Hematopoietic multipotent progenitor cell treated with erythropoietin and hydrocortisone succinate and interleukin-3 and kit ligand, for 17 days (in vitro differentiated cells): ENCODE measurements at regions not wholly inside any gene's neighbourhood (a gene's known extent, or its start where the extent isn't known, plus 50 kb on each side); places are given as distances from the start of the nearest gene placed in this dataset.

Source experiments
- DNase-seq: peaks from one replicate; pipeline ENCODE4 v3.0.0-alpha.2; 2015; ENCODE audit warnings: low spot score

- no peak for DNase-seq
Observed at GRCh38 chr3:187929112-187929816, 184.0 kb upstream of the BCL6 start.

- no peak for DNase-seq
Observed at GRCh38 chr3:187930021-187930420, 184.8 kb upstream of the BCL6 start.

GRCh38 chr3:187931101-187931500, 185.8 kb upstream of the BCL6 start:
- DNase-seq, result no peak

GRCh38 chr3:187931770-187932278, 186.6 kb upstream of the BCL6 start:
- no peak for DNase-seq

GRCh38 chr3:187932530-187932929, 187.3 kb upstream of the BCL6 start:
- no peak for DNase-seq

- no peak for DNase-seq
Observed at GRCh38 chr3:187935623-187936156, 190.4 kb upstream of the BCL6 start.

GRCh38 chr3:187936676-187937075, 191.4 kb upstream of the BCL6 start:
- no peak for DNase-seq

GRCh38 chr3:187939891-187940290, 194.6 kb upstream of the BCL6 start:
- no peak for DNase-seq

GRCh38 chr3:187941135-187941847, 196.0 kb upstream of the BCL6 start:
- DNase-seq, result no peak

GRCh38 chr3:187941848-187942194, 196.6 kb upstream of the BCL6 start:
- DNase-seq, result no peak

GRCh38 chr3:187942658-187943241, 197.5 kb upstream of the BCL6 start:
- DNase-seq, result no peak

GRCh38 chr3:187943677-187944389, 198.6 kb upstream of the BCL6 start:
- no peak for DNase-seq

- DNase-seq, result no peak
Observed at GRCh38 chr3:187944390-187945179, 199.3 kb upstream of the BCL6 start.

- no peak for DNase-seq
Observed at GRCh38 chr3:187945374-187945773, 200.1 kb upstream of the BCL6 start.

GRCh38 chr3:187946163-187946691, 201.0 kb upstream of the BCL6 start:
- no peak for DNase-seq

GRCh38 chr3:187946981-187947380, 201.7 kb upstream of the BCL6 start:
- DNase-seq, result no peak

GRCh38 chr3:187947927-187948682, 202.8 kb upstream of the BCL6 start:
- DNase-seq, result no peak

GRCh38 chr3:187949093-187949820, 204.0 kb upstream of the BCL6 start:
- no peak for DNase-seq

- DNase-seq, result no peak
Observed at GRCh38 chr3:187950671-187951070, 203.3 kb upstream of the LPP start.
